ENCODE measurements at regions not wholly inside any gene's neighbourhood (a gene's known extent, or its start where the extent isn't known, plus 50 kb on each side); places are given as distances from the start of the nearest gene placed in this dataset.

GRCh38 chr5:52504584-52505240, 283.0 kb upstream of the ITGA1 start:
- DNase-seq, result no peak

- no peak for DNase-seq
Measured at GRCh38 chr5:52517667-52518066, 270.0 kb upstream of the ITGA1 start.

GRCh38 chr5:52520171-52520570, 267.5 kb upstream of the ITGA1 start:
- DNase-seq, result no peak

- DNase-seq, result no peak
Measured at GRCh38 chr5:52521236-52521635, 266.5 kb upstream of the ITGA1 start.

- DNase-seq, result no peak
Measured at GRCh38 chr5:52523701-52524100, 264.0 kb upstream of the ITGA1 start.

GRCh38 chr5:52531105-52531504, 256.6 kb upstream of the ITGA1 start:
- DNase-seq, result no peak

GRCh38 chr5:52543594-52543993, 244.1 kb upstream of the ITGA1 start:
- DNase-seq, result no peak

GRCh38 chr5:52544738-52545137, 243.0 kb upstream of the ITGA1 start:
- DNase-seq, result no peak

GRCh38 chr5:52554293-52554692, 233.4 kb upstream of the ITGA1 start:
- DNase-seq, result no peak

GRCh38 chr5:52560366-52560765, 227.3 kb upstream of the ITGA1 start:
- DNase-seq, result no peak

- DNase-seq, result no peak
Measured at GRCh38 chr5:52562473-52562872, 225.2 kb upstream of the ITGA1 start.

- no peak for DNase-seq
Measured at GRCh38 chr5:52564587-52564986, 223.1 kb upstream of the ITGA1 start.

GRCh38 chr5:52577546-52577945, 210.2 kb upstream of the ITGA1 start:
- DNase-seq, result no peak

- no peak for DNase-seq
Measured at GRCh38 chr5:52579391-52579790, 208.3 kb upstream of the ITGA1 start.

GRCh38 chr5:52580921-52581320, 206.8 kb upstream of the ITGA1 start:
- DNase-seq, result no peak

GRCh38 chr5:52582313-52582712, 205.4 kb upstream of the ITGA1 start:
- DNase-seq, result no peak

- DNase-seq, result no peak
Measured at GRCh38 chr5:52587131-52587530, 200.6 kb upstream of the ITGA1 start.

GRCh38 chr5:52597625-52598024, 190.1 kb upstream of the ITGA1 start:
- DNase-seq, result no peak

GRCh38 chr5:52598968-52599367, 188.7 kb upstream of the ITGA1 start:
- no peak for DNase-seq

- DNase-seq, result no peak
Measured at GRCh38 chr5:52603778-52604554, 183.8 kb upstream of the ITGA1 start.

- DNase-seq, result no peak
Measured at GRCh38 chr5:52605317-52606313, 182.1 kb upstream of the ITGA1 start.

- no peak for DNase-seq
Measured at GRCh38 chr5:52607227-52607824, 180.4 kb upstream of the ITGA1 start.

GRCh38 chr5:52620315-52620714, 167.4 kb upstream of the ITGA1 start:
- no peak for DNase-seq

Measured in activated CD4-positive, alpha-beta T cell treated with anti-CD3 and anti-CD28 coated beads, Interleukin-2, amount 50 U/mL, for 48 hours (primary cell).